Progenitor cell of endocrine pancreas (in vitro differentiated cells): ENCODE measurements at regions not wholly inside any gene's neighbourhood (a gene's known extent, or its start where the extent isn't known, plus 50 kb on each side); places are given as distances from the start of the nearest gene placed in this dataset.
"Not testable (repeated sequence)": the region's sequence is repeated elsewhere in the genome, so short reads cannot be mapped to it uniquely, and the experiment has no call there.

Experiments used
- DNase-seq: peaks from one replicate; pipeline ENCODE4 v3.0.0; 2021; ENCODE audit warnings: low spot score; ENCODE audit not compliant: unreplicated experiment
- H3K27ac Mint-ChIP-seq: 2 replicates; pipeline ENCODE4 v1.8.0; 2021; ENCODE audit warnings: mild to moderate bottlenecking, moderate library complexity, mixed read lengths
- H3K27me3 Mint-ChIP-seq: 2 replicates; pipeline ENCODE4 v1.8.0; 2021; ENCODE audit warnings: mixed read lengths
- H3K36me3 Mint-ChIP-seq: 2 replicates; pipeline ENCODE4 v1.8.0; 2022; ENCODE audit warnings: mixed read lengths; ENCODE audit not compliant: insufficient read depth
- H3K4me1 Mint-ChIP-seq: 2 replicates; pipeline ENCODE4 v1.8.0; 2021; ENCODE audit warnings: low read depth, mixed read lengths
- H3K4me3 Mint-ChIP-seq: 2 replicates; pipeline ENCODE4 v1.8.0; 2021; ENCODE audit warnings: low read depth, mild to moderate bottlenecking, moderate library complexity, mixed read lengths
- H3K9me3 Mint-ChIP-seq: 2 replicates; pipeline ENCODE4 v1.8.0; 2021; ENCODE audit warnings: low read depth, mixed read lengths
- CTCF ChIP-seq: fragments of 200-600 bp; sonication (generic); IDR thresholded peaks from one replicate; pipeline ENCODE4 v1.5.0; 2021; ENCODE audit warnings: antibody characterized with exemption, mild to moderate bottlenecking; ENCODE audit not compliant: unreplicated experiment

GRCh38 chr2:241981076-241981700 is 111.7 kb downstream of the RTP5 start:
- no peak for DNase-seq
- no peak for TF ChIP-seq CTCF
- no peak overlapping the region for H3K27ac Mint-ChIP-seq
- H3K9me3 Mint-ChIP-seq: peaks cover 3% of the 10 kb centered on the region
- H3K4me1 Mint-ChIP-seq: peaks cover 4% of the 10 kb centered on the region
- H3K36me3 Mint-ChIP-seq: no peaks in the 10 kb centered on the region
- no peak overlapping the region for H3K4me3 Mint-ChIP-seq
- H3K27me3 Mint-ChIP-seq: no peaks in the 10 kb centered on the region

GRCh38 chr2:241982706-241983570 is 113.4 kb downstream of the RTP5 start:
- Mint-ChIP-seq H3K27me3 (no peaks in the 10 kb centered on the region), H3K9me3 (peaks cover 3% of the 10 kb centered on the region), H3K4me1 (peaks cover 4% of the 10 kb centered on the region), H3K27ac (no peak overlapping the region), H3K36me3 (no peaks in the 10 kb centered on the region), H3K4me3 (no peak overlapping the region)
- DNase-seq: no peak
- no peak for TF ChIP-seq CTCF

GRCh38 chr2:241983571-241984270 is 114.2 kb downstream of the RTP5 start:
- no peaks in the 10 kb centered on the region for H3K9me3 Mint-ChIP-seq
- H3K36me3 Mint-ChIP-seq: no peaks in the 10 kb centered on the region
- H3K27ac Mint-ChIP-seq: no peak overlapping the region
- no peak for DNase-seq
- no peaks in the 10 kb centered on the region for H3K27me3 Mint-ChIP-seq
- peaks cover 4% of the 10 kb centered on the region for H3K4me1 Mint-ChIP-seq
- TF ChIP-seq CTCF: no peak
- H3K4me3 Mint-ChIP-seq: no peak overlapping the region

- H3K4me3 Mint-ChIP-seq: no peak overlapping the region
- no peaks in the 10 kb centered on the region for H3K9me3 Mint-ChIP-seq
- H3K4me1 Mint-ChIP-seq: peaks cover 4% of the 10 kb centered on the region
- DNase-seq: no peak
- no peak for TF ChIP-seq CTCF
- H3K36me3 Mint-ChIP-seq: no peaks in the 10 kb centered on the region
- no peak overlapping the region for H3K27ac Mint-ChIP-seq
- no peaks in the 10 kb centered on the region for H3K27me3 Mint-ChIP-seq
Measured at GRCh38 chr2:241984271-241984655, 114.7 kb downstream of the RTP5 start.

- TF ChIP-seq CTCF: no peak
- H3K27ac Mint-ChIP-seq: no peak overlapping the region
- H3K4me3 Mint-ChIP-seq: no peak overlapping the region
- H3K4me1 Mint-ChIP-seq: peaks cover 4% of the 10 kb centered on the region
- no peaks in the 10 kb centered on the region for H3K27me3 Mint-ChIP-seq
- H3K9me3 Mint-ChIP-seq: no peaks in the 10 kb centered on the region
- H3K36me3 Mint-ChIP-seq: no peaks in the 10 kb centered on the region
- DNase-seq: no peak
Measured at GRCh38 chr2:241984658-241985057, 115.1 kb downstream of the RTP5 start.

GRCh38 chr2:241985161-241985985 is 115.8 kb downstream of the RTP5 start:
- not testable (repeated sequence) for H3K9me3 Mint-ChIP-seq, H3K4me1 Mint-ChIP-seq, H3K4me3 Mint-ChIP-seq, H3K36me3 Mint-ChIP-seq, H3K27me3 Mint-ChIP-seq, H3K27ac Mint-ChIP-seq, DNase-seq
